NCI-H2107 treated with DMSO at 0.1 percent for 48 hours (cell line): ENCODE measurements at regions not wholly inside any gene's neighbourhood (a gene's known extent, or its start where the extent isn't known, plus 50 kb on each side); places are given as distances from the start of the nearest gene placed in this dataset.
A peak's percentile ranks its signal among the peaks of the same experiment; 100 is the strongest.

ENCODE experiments used
- DNase-seq: peaks from one replicate; lab custom pipeline; 2025; ENCODE audit not compliant: unreplicated experiment; lab: John Stamatoyannopoulos, UW

DNA sequence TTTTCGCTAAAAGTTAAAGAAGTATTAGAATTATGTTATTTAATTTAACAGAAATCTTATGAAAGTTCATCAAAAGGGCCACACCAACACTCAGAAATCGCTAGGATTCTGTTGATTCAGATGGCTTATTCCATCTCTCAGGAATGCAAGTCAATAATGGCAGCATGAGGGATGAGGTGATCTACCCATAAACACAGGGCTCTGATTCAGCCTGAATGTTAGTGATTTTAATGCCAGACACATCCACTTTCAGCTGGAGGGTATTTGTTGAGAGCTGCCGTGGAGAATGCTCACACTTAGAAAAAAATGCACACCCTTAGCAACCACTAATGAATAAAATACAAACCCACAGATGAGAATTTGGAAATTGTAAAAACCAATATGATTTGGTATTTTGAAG, 173.3 kb upstream of the ERBB4 start:
- DNase-seq: no peak

DNA sequence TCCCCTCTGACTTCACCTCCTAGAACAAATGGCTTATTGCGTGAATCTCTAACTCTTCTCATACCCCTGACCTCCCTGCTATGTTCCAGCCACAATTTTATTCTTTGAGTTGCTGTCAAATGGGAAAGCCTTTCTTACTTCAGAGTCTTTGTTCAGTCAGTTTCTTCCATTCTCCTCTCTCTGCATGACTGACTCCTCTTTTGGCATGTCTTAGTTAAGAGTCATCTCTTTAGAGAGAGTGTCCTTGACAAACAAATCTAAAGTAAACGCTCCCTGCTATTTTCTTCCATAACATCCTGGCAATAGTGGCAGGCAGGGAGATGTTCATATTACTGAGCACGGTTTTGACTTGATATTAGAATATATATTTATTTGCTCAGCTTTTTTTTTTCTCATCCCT, 170.7 kb upstream of the ERBB4 start:
- no peak for DNase-seq

DNA sequence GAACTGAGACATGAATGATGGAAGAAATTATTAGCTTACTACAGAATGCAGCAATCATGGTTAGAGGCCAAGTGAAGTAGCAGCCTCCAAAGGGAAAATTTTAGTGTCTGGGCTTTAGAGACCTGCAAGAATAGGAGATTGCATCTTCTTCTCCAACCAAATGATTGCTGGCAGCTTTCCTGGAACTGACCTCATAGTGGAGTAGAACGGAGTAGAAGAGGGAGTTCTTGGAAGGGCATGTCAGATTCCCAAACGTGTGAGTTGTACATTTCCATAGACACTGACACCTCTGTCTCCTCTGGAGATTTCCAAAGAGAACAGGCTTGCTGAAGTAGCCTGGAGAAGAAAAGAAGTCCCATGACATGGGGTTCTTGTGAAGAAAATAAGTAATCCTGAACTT, 169.8 kb upstream of the ERBB4 start:
- DNase-seq: no peak

DNA sequence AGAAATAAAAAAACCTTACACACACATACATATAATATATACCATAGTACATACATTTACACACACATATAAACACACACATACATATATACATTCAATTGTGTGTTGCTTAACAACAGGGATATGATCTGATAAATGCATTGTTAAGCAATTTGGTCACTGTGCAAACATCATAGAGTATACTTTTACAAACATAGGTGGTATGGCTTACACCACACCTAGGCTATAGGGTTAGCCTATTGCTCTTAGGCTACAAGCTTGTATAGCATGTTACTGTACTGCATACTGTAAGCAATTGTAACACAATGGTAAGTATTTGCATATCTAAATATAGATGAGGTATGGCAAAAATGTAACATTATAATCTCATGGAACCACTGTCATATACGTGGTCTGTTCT, 156.8 kb upstream of the ERBB4 start:
- DNase-seq: no peak

DNA sequence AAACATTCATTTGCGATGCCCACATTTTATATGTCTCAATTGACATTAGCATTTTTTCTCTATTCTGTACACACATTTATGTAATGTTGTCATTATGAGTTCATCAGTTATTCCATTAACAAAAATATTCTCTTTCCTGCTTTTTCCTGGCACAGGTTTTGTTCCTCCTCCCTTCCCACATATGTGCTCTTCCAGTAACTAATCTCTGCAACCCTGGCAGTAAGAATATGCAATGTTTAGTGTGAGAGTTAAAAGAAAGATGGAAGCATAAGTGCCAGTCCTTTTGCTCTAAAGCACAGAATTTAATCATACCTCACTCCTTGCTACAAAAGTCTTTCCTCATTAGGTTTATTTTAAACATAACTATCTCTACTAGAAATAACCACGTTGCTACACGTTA, 155.8 kb upstream of the ERBB4 start:
- no peak for DNase-seq

DNA sequence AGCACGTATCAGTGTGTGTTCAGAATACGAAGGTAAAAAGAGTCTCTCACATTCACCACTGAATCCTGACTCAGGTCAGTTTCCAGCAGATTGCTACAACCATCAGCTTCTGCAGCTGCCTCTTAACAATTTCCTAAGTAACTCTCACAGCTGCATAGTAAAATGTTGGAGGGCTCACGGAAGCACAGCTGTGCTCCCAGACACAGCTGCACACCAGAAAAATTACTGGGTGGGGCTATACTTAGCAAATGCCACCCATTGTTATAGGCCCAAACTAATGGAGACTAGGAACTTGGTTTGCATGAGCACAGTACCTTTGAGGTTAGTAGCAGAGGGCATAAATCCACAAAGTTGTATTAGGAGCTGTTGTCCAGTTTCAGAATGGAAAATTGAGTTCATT, 153.9 kb upstream of the ERBB4 start:
- no peak for DNase-seq

DNA sequence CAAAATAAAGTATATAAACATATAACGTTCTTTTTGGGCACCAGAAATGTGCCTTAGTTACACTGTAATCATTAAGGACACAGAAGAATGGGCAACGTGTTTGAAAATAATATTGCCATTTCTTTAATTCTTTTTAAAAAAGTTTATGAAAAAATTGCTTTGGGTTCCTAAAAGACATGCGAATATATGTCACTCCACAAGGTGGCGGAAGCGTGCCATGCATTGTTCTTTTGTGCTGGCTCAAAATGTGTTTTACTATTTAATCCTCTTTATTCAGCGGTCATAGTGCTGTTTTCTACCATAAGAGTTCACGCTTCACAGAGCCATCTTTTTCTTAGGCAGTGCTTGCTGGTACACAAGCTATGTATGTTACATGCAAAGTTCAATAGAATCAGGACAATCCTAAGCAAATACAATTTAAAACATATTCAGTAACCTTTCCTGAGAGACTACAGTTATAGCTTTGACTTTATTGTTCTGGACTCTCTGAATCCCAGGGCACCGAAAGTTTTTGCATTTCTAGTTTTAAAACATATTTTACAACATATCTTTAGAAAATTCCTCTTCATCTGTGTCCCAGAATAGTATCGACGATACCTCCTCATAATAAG, 147.8 kb upstream of the ERBB4 start:
- DNase-seq: peak; percentile 29

DNA sequence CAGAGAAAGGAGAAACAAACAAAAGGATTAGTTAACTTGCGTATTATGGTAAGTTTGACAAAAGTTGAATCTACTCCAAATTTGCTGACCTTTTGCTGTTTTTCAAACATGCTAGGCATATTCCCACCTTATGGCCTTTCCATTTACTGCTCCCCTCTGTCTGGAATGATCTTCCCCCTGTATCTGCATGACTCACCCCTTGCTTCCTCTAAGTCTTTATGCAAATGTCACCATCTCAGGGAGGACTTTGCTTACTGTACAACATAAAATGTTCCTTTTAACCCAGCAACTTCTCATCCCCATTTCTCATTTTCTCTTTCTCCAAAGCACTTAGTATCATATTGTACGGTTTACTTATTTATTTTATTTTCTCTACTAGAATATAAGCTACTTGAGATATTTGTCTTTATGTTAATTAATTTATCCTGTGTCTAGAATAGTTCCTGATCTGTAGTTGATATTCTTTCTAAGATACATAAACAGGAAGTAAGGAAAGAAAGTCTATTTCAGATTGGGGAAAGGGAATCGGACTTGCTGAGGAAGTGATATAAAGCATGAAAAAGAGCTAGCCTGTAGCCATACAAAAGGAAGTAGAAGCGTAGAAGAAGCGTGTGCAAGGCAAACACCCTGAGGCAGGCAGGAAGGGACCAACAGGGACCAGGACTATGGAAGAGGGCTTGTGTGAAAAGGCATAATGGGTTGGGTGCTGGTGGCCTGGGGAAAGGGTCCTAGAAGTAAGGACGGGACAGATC, 144.9 kb upstream of the ERBB4 start:
- no peak for DNase-seq

DNA sequence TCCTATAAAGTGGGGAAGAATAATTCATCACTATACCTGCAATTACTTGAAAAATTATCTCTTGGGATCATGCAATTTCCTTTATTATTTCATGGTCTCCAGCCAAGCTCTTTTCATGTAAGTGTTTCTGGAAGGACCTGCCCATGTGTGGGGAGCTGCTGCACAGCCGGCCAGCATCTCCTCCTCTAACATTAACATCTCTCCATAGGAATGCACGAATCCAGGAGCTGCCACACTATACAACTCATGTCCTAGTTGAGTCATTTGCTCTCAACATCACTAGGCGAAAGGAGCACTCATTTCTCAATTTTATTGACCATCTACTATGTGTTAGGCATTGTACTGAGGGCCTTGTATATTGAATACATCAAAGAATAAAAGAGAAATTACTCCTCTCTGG, 144.3 kb upstream of the ERBB4 start:
- DNase-seq: no peak

DNA sequence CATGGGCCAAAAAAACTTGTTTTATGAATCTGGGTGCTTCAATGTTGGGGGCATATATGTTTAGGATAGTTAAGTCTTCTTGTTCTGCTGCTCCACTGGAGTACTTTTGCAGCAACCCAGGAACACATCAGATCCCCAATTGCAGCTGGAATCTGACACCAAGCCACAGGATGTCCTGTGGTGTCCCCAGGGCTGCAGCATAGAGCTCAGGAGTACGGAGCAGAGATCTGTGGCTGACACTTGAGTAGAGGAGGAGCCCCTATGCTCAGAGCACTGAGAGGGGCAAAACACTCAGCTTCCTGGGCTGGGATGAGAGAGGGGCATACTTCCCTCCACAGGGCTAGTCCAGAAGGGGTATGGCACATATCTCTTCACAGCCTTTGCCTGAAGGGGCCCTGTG, 138.9 kb upstream of the ERBB4 start:
- peak; percentile 21 for DNase-seq

DNA sequence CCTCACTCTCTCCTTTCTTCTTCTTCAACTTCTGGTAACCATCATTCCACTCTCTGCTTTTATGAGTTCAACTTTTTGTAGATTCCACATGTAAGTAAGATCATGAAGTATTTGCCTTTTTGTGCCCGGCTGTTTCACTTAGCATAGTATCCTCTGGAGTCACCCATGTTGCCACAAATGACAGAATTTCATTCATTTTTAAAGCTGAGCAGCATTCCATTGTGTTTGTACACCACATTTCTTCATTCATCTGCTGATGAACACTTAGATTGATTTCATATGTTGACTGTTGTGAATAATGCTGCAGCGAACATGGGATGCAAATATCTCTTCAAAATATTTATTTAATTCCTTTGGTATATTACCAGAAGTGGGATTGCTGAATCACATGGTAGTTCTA, 133.6 kb upstream of the ERBB4 start:
- DNase-seq: no peak

DNA sequence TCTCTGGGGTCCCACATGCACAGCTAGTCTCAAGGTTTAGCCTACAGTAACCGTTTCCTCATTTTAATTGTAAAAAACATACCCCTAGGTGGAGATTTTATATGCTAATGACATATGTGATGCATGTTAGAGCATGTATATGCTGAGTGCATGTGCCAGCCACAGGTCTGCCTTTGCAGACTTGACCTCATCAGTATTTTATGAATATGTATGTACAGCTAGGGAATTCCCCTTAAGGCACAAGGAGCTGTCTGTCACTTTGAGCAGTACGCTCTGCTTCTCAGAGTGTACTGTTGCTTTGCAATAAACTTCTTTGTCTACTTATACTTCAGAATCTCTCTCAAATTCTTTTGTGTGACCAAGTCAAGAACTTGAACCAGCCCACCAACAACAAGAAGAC, 131.2 kb upstream of the ERBB4 start:
- DNase-seq: no peak

DNA sequence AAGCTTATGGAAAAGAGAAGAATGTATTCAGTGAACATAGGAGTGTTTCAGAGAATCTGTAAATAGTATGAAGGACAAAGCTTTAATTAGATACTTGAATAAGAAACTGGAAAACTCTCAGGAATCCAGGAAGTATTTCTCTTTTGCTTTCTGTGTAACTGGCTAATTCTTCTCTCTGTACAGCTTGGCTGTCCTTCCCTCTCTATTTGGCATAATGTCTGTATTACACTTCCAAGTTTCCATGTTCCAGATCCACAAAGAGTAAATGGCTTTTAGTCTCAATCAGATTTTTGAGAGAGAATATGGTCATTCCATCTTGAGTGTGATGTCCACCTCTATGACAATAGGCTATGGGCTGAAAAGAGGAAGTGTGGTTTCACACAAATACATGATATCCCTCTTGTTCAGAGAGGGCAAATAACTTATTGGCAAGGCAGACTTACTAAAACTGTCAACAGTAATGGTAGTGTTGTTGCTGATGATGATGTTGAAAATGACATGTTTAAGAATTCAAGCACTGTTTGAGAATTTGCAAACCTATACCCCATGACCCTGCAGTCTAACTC, 129.2 kb upstream of the ERBB4 start:
- DNase-seq: no peak

DNA sequence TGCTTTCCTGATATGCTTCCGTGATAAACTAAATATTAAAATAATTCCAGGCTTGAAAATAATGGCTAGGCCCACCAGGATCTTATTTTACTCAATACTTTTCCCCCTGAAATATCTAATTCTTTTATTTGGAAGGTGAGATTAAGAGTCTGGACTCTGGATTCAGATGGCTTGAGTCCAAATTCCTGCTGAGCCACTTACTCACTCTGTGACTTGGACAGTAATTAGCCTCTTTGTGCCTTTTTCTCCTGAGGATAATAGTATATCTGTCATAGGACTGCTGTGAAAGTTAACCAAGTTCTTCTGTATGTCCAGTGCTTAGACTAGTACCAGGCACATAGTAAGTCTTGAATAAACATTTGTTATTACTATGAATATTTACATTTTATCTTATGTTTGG, 127.3 kb upstream of the ERBB4 start:
- DNase-seq: no peak

DNA sequence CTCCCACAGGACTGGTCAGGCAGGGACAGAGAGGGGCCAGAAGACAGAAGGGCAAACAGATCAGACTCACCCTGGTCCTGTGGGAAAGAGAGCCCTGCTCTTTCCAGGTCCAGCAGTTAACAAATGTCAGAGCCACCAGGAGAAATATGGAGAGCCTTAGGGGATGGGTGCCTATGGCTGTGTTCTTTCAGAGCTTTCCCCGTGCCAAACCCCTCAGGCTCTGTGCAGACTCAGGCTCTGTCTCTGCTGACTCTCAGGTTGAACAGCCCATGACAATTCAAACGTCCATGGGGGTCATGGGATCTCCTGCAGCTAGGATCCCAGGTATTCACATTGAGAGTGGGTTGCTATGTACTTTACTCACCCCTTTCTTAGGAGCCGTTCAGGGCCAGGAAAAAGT, 120.8 kb upstream of the ERBB4 start:
- no peak for DNase-seq

DNA sequence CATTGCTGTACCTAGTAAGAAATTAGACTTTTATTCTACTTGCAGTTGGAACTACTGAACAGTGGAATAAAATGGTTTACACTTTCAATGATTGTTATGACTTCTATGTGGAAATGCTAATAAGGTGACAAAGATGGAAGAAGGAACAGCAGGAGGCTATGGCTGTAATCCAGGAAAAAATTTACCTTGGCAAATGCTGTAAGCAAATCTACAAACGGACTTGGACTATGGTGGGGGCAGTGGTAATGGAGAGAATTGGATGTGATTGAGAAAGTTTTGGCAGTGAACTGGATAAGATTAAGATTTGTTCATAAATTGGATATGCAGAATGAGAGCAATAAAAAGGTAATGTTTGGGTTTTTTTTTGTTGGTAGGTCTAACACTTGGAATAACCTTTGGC, 111.0 kb upstream of the ERBB4 start:
- no peak for DNase-seq

DNA sequence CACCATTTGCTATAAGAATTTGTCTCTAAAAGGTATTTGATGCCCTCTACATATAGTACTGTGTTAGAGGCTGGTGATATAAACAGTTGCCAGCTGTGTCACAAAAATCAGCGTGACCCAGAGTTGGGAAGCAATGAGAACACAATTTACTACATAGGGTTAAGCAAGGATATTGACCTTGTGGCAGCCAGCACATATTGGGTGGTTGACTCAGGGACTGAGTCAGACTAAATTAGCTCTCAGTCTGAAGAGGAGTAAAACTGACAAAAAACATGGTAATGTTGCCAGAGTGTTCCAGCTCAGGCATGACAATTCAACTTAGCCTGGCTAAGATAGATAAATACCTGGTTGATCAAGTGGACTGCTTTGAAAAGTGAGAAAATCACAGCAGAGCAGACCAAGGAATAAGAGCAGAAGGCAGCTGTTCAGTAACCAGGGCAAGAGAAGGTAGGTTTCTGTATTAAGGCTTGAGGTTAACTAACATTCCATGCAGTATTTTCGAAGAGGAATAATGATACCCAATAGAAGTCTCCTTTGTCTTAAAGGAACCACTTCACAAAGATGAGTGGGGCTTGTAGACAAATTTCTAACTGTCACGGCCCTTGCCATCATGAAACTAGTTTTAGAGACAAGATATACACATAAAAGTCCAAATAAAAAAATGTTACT, 108.2 kb upstream of the ERBB4 start:
- DNase-seq: no peak

DNA sequence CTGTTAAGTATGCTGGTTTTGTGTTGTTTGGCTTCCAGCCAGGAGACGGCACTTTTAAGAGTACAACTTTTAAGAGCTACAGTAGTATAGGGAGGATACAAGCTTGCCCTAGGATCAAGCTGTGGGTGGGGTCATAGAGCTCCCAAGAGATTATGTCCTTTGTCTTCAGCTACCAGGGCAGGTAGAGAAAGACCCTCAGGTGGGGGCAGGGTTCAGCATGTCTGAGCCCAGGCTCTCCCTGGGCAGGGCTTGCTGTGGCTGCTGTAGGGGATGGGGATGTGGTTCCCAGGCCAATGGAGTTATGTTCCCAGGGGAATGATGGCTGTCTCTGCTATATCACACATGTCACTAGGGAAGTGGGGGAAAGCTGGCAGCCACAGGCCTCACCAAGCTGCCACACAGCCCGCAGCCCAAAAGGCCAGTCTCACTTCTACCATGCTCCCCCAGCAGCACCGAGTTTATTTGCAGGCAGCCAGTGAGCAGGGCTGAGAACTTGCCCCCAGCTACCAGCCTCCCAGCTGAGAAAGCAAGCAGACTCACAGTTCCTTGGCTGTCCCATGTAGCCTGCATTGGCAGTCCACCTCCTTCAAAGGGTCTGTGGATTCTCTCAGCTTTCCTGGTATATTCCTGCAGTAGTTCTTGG, 105.7 kb upstream of the ERBB4 start:
- DNase-seq: no peak

DNA sequence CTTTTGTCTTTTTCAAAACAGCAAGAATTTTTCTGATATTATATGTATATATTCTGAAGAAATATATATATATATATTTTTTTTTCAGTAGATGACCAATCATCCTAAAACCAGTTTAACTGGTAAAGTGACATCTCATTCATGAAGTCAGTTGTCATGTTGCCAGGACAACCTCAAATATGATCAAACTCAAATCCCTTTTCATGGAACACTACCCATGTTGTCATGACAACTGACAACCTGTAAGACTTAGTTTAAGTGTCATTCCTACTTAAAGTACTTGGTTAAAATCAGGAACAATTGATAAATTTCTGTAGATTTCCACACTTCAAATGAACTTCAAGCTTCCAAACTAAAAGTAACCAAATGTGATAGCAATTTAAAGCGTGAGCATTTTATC, 101.8 kb upstream of the ERBB4 start:
- DNase-seq: no peak

DNA sequence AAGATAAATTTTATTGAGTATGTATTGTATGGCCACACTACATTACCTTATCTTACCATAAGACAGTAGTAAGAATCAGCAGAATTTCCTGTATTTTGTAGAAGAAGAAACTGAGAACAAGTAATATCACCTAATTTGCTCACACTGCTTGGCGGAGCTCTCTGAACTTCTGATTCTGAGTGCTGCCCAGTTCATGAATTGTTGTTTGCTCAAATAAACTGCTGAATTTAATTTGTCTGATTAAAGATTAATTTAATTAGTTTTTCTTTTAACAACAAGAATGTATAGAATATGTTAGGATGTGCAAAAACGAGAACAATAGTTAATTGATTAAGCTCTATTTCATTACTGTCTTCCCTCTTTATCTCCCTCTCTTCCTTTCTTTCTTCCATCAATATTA, 100.1 kb upstream of the ERBB4 start:
- no peak for DNase-seq

DNA sequence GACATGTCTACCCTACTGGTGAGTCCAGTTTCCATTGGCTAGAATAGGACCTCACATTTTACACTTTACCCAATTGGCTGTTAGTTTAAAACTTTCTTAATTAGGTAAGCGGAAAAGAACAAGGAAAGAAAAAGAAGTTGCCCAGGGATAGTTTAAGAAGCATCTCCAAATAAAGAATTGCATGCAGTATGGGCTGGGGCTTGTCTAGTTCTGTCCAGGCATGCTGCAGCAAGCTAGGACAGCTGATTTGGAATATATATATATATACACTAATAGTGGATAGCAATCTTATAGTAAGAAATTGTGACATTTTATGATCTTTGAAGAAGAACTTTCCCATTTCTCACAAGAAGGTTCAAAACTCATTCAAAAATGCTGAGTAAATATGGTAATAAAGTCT, 90.0 kb upstream of the ERBB4 start:
- DNase-seq: no peak
